ENCODE measurements at regions not wholly inside any gene's neighbourhood (a gene's known extent, or its start where the extent isn't known, plus 50 kb on each side); places are given as distances from the start of the nearest gene placed in this dataset.

DNA sequence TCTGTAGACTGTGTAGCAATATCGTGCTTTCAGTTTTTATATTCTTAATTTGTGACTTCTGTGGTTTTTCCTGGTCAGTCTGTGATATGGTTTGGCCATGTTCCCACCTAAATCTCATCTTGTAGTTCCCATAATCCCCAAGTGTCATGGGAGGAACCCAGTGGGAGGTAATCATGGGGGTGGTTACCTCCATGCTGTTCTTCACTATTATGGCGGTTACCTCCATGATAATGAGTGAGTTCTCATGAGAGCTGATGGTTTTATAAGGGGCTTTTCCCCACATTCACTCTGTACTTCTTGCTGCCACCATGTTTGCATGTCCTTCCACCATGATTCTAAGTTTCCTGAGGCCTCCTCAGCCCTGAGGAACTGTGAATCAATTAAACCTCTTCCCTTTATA, 169.8 kb downstream of the LEPR start:
- no peaks in the 10 kb centered on the region for H3K36me3 ChIP-seq
- intact Hi-C loops (cut with DNase I) = no loop called here
- no peaks in the 10 kb centered on the region for H3K4me1 ChIP-seq
- no peak for TF ChIP-seq POLR2A (IDR thresholded peaks at IDR 0.05)
- TF ChIP-seq, protein P1, sequence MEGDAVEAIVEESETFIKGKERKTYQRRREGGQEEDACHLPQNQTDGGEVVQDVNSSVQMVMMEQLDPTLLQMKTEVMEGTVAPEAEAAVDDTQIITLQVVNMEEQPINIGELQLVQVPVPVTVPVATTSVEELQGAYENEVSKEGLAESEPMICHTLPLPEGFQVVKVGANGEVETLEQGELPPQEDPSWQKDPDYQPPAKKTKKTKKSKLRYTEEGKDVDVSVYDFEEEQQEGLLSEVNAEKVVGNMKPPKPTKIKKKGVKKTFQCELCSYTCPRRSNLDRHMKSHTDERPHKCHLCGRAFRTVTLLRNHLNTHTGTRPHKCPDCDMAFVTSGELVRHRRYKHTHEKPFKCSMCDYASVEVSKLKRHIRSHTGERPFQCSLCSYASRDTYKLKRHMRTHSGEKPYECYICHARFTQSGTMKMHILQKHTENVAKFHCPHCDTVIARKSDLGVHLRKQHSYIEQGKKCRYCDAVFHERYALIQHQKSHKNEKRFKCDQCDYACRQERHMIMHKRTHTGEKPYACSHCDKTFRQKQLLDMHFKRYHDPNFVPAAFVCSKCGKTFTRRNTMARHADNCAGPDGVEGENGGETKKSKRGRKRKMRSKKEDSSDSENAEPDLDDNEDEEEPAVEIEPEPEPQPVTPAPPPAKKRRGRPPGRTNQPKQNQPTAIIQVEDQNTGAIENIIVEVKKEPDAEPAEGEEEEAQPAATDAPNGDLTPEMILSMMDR (IDR thresholded peaks at IDR 0.05) = no peak
- no peak overlapping the region for H3K4me3 ChIP-seq
- H3K9me3 ChIP-seq = no peaks in the 10 kb centered on the region
- H3K27ac ChIP-seq = no peak overlapping the region
- ATAC-seq (no peak), DNase-seq (no peak)
- WGBS (ENCODE audit: insufficient coverage, low coverage, low lambda C conversion rate, missing lambda C conversion rate) = 80% methylated on average over 2 of the region's 2 CpGs
- H3K27me3 ChIP-seq = no peaks in the 10 kb centered on the region

DNA sequence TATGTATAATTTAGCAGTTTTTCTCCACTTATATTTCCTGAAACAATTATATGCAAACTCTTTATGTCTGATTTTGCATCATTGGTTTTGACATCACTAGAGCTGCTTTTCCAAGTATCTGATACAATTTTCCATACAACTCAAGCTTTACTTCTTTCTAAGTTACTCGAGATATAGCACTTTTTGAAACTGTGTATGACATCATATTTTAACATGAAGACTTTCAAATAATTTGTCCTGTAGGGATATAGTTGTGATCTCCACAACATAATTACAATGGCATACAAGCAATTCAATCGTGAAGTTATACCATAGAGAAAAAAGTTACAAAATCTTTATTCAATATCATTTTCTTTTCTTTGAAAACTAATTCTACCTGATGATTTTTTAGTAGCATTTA, 173.0 kb downstream of the LEPR start:
- 95% methylated on average over 2 of the region's 2 CpGs for WGBS (ENCODE audit: insufficient coverage, low coverage, low lambda C conversion rate, missing lambda C conversion rate)
- Histone ChIP-seq H3K4me3 (no peak overlapping the region), H3K27me3 (no peaks in the 10 kb centered on the region), H3K36me3 (no peaks in the 10 kb centered on the region), H3K27ac (no peak overlapping the region), H3K9me3 (no peaks in the 10 kb centered on the region), H3K4me1 (peaks cover 0 to 14% (median 2%) of the 10 kb centered on the region in 4 donors)
- TF ChIP-seq, protein P1 (IDR thresholded peaks at IDR 0.05) = no peak
- TF ChIP-seq POLR2A (IDR thresholded peaks at IDR 0.05) = no peak
- ATAC-seq (no peak), DNase-seq (no peak)
- intact Hi-C loops (cut with DNase I) = no loop called here

DNA sequence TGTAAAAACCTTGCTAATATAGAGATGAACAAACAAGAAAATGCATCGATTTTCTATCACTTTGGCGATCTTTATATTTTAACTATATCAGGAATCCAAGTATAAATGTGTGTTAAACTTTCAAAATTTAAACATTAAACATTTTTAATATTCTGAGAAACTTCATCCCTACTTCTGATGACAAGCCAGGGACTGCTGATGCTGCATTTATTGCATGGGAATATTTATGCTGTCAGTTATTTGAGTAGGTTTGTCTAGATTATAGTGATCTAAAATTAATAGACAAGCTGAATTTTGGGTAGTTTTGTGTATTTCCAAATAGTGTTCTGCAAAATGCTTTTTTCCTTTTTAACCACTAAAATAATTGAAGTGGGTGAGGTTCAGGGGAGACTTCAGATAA, 175.3 kb downstream of the LEPR start:
- peaks cover 0 to 14% (median 2%) of the 10 kb centered on the region in 4 donors for H3K4me1 ChIP-seq
- no peak for TF ChIP-seq POLR2A (IDR thresholded peaks at IDR 0.05)
- TF ChIP-seq, protein P1 (IDR thresholded peaks at IDR 0.05) = no peak
- intact Hi-C loops (cut with DNase I) = no loop called here
- H3K36me3 ChIP-seq = no peaks in the 10 kb centered on the region
- H3K9me3 ChIP-seq = no peaks in the 10 kb centered on the region
- H3K27ac ChIP-seq = no peak overlapping the region
- no peaks in the 10 kb centered on the region for H3K27me3 ChIP-seq
- ATAC-seq = no peak
- WGBS (ENCODE audit: insufficient coverage, low coverage, low lambda C conversion rate, missing lambda C conversion rate) = 92% methylated on average over 2 of the region's 2 CpGs
- H3K4me3 ChIP-seq = no peak overlapping the region
- DNase-seq = no peak

DNA sequence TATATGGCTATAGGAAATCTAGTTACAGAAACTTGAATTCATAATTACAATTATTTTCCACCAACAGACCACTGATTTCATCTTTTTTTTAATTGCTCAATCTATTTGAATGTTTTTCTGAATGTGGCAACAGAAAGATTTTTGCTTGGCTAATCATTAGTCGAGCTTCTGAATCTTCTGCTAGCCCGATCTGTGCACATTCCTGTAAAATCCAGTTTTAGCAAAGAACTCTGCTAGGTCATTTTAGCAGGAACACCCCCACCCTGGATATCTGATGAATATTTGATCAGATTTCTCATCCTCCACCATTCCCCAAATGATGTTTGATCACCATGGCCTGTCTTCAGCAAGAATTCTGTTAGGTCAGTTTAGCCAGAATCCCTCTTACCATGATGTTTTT, 176.3 kb downstream of the LEPR start:
- no peaks in the 10 kb centered on the region for H3K9me3 ChIP-seq
- WGBS (ENCODE audit: insufficient coverage, low coverage, low lambda C conversion rate, missing lambda C conversion rate) = 40% methylated on average over 2 of the region's 2 CpGs
- H3K27me3 ChIP-seq = no peaks in the 10 kb centered on the region
- intact Hi-C loops (cut with DNase I) = no loop called here
- ATAC-seq (peak; percentile 69 to 96 (median 78)), DNase-seq (no peak)
- peaks cover 0 to 14% (median 2%) of the 10 kb centered on the region in 4 donors for H3K4me1 ChIP-seq
- H3K36me3 ChIP-seq = no peaks in the 10 kb centered on the region
- TF ChIP-seq, protein P1 (IDR thresholded peaks at IDR 0.05) = no peak
- TF ChIP-seq POLR2A (IDR thresholded peaks at IDR 0.05) = no peak
- no peak overlapping the region for H3K4me3 ChIP-seq
- peak overlapping the region in 1 of 3 donors; percentile 30 for H3K27ac ChIP-seq

DNA sequence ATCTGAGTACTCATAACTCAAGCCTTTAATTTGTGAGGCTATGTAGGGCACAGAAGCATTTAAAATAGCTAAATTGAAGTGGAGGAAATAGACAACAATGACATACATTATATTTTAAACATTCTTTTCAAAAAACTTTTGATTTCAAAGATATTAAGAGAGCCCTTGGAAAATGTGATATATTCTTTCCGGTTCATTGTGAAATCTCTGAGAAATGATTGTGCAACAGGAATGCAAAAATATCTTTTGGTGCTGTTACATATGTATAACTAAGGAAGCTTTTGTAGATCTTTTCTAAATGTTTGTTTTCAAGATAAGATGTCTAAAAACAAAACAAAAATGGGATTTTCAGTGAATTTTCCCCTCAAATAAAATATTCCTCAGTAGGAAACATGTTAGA, 185.2 kb downstream of the LEPR start:
- Histone ChIP-seq H3K4me3 (no peak overlapping the region), H3K27ac (no peak overlapping the region), H3K9me3 (no peaks in the 10 kb centered on the region), H3K27me3 (no peaks in the 10 kb centered on the region), H3K4me1 (no peaks in the 10 kb centered on the region), H3K36me3 (peaks cover 0 to 2% (median 0%) of the 10 kb centered on the region in 4 donors)
- TF ChIP-seq, protein P1 (IDR thresholded peaks at IDR 0.05) = no peak
- no peak for TF ChIP-seq POLR2A (IDR thresholded peaks at IDR 0.05)
- no peak for DNase-seq
- intact Hi-C loops (cut with DNase I) = no loop called here
- WGBS (ENCODE audit: insufficient coverage, low coverage, low lambda C conversion rate, missing lambda C conversion rate) = 38% methylated on average over 1 of the region's 1 CpG
- no peak for ATAC-seq

All from right lobe of liver (tissue), 6 donors.